ENCODE measurements at regions not wholly inside any gene's neighbourhood (a gene's known extent, or its start where the extent isn't known, plus 50 kb on each side); places are given as distances from the start of the nearest gene placed in this dataset.
A peak's percentile ranks its signal among the peaks of the same experiment; 100 is the strongest.
"Not testable (repeated sequence)": the region's sequence is repeated elsewhere in the genome, so short reads cannot be mapped to it uniquely, and the experiment has no call there.

- DNase-seq (ENCODE audit: low read depth, low spot score); H3K4me3 ChIP-seq (ENCODE audit: low read length): not testable (repeated sequence)
Observed at GRCh38 chr6:147651-148050, 144.6 kb upstream of the DUSP22 start.

- not testable (repeated sequence) for H3K4me3 ChIP-seq (ENCODE audit: low read length)
- peak; percentile 46 for DNase-seq (ENCODE audit: low read depth, low spot score)
Observed at GRCh38 chr6:148051-148984, 144.0 kb upstream of the DUSP22 start.

DNA sequence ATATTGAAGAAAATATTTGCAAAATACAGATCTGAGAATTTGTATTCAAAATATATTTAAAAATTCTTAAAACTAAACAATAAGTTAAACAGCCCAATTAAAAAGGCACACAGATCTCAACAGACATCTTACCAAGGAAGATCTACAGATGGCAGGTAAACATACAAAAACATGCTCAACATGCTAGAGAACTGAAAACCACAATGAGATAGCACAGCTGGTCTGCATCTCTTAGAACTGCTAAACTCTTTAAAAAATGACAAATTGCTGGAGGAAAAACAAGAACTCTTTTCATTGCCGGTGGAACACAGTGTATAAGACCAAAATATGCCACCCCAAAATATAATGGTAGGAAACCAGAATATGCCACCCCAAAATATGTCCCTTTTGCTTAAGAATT is 142.1 kb upstream of the DUSP22 start:
- DNase-seq (ENCODE audit: low read depth, low spot score): peak; percentile 12
- not testable (repeated sequence) for H3K4me3 ChIP-seq (ENCODE audit: low read length)

GRCh38 chr6:152436-152835 is 139.9 kb upstream of the DUSP22 start:
- H3K4me3 ChIP-seq (ENCODE audit: low read length); DNase-seq (ENCODE audit: low read depth, low spot score): not testable (repeated sequence)

DNA sequence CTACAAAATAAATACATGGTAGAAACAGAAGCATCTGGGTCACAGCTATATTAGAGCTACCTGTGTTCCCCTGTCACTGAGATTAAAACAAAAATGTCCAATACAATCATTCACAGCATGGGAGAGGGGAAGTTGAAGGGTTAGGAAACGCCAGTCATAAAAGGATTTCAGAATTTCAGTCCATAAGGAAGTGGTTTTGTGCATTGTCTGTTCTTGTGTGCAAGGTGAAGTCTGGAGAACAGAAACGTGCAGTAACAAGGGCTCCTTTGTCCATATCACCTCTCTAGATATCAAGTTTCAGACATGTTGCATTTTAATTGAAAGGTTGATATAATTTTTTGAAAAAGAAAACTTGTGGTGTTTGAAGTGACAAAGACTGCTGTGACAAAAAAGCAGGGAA is 139.3 kb upstream of the DUSP22 start:
- H3K4me3 ChIP-seq (ENCODE audit: low read length); DNase-seq (ENCODE audit: low read depth, low spot score): not testable (repeated sequence)

- not testable (repeated sequence) for DNase-seq (ENCODE audit: low read depth, low spot score); H3K4me3 ChIP-seq (ENCODE audit: low read length)
Observed at GRCh38 chr6:153867-154266, 138.4 kb upstream of the DUSP22 start.

GRCh38 chr6:154321-155092 is 137.8 kb upstream of the DUSP22 start:
- not testable (repeated sequence) for DNase-seq (ENCODE audit: low read depth, low spot score); H3K4me3 ChIP-seq (ENCODE audit: low read length)

DNA sequence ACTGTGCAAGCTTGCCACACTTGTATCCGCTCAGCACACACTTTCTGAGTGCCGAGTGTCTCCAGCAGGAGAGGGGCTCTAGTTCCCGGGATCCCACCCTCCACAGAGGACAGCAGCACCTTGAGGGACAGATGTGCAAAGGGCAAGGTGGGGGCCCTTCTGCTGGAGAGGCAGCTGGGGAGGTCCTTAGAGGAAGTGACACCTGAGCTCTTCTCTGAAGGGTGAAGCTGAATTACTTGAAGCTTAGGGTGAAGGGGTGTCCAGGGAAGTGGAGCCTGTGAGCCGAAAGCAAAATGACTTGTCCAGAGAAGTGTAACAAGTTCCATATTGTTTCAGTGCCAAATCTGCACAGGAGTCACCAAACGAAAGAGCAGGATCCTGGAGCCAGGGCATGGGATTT is 136.3 kb upstream of the DUSP22 start:
- no peak overlapping the region for H3K4me3 ChIP-seq (ENCODE audit: low read length)
- no peak for DNase-seq (ENCODE audit: low read depth, low spot score)

DNA sequence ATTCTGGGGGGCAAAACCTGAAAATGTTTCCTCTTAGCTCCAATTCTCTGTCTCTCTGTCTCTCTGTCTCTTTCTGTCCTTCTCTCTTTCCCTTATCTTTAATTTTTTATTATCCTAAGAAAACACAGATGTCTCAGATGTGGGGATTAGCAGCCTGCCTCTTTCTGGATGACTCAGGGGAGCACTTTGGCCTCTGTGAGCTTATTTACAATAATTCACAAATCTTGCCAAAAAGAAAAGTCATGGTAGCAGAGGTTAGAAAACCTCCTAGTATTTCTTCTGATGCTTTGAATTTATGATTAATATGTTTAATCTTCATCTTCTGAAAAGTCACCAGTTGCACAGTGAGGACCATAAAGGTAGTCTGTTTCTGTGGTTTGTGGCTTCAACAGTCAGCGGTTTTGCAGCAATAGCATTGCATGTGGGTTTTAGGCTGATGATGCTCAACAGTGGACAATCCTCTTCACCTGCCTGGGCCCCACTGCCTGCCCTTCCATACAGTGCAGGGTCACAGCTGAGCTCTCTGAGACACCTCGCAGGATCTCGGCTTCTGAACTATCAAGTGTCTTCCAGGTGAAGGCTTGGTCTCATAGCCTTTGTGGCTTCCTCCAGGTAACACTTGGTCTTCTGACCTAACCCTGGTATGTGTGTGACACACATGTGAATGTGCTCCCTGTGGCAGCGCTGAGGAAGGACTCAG is 135.7 kb upstream of the DUSP22 start:
- not testable (repeated sequence) for H3K4me3 ChIP-seq (ENCODE audit: low read length); DNase-seq (ENCODE audit: low read depth, low spot score)

GRCh38 chr6:157176-157575 is 135.1 kb upstream of the DUSP22 start:
- H3K4me3 ChIP-seq (ENCODE audit: low read length): not testable (repeated sequence)
- DNase-seq (ENCODE audit: low read depth, low spot score): peak; percentile 7

- DNase-seq (ENCODE audit: low read depth, low spot score): not testable (repeated sequence)
Observed at GRCh38 chr6:161657-162056, 130.6 kb upstream of the DUSP22 start.

GRCh38 chr6:164720-165119 is 127.6 kb upstream of the DUSP22 start:
- no peak overlapping the region for H3K4me3 ChIP-seq (ENCODE audit: low read length)
- DNase-seq (ENCODE audit: low read depth, low spot score): no peak

More at GRCh38 chr6:161657-162056, 130.6 kb upstream of the DUSP22 start:
- not testable (repeated sequence) for H3K4me3 ChIP-seq (ENCODE audit: low read length)

DNA sequence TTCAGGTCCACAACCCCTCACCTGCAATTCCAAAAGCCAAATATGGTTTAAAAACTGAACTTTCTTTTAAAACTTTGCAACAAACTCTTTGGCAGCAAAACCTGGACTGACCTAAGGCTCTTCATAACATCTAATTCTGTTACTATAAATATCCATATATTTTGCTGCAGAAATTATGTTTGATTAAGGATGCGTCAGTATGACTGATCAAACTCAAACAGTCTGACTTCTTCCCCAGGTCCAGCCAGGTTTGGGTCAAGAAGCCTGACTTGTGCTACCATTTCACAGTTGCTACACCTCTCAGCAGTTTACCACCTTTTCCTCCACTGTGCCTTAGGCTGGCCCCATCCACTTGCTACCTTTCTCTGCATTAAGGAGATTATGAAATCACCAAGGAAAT is 127.0 kb upstream of the DUSP22 start:
- no peak for DNase-seq (ENCODE audit: low read depth, low spot score)
- H3K4me3 ChIP-seq (ENCODE audit: low read length): no peak overlapping the region

- no peak for DNase-seq (ENCODE audit: low read depth, low spot score)
- H3K4me3 ChIP-seq (ENCODE audit: low read length): no peak overlapping the region
Observed at GRCh38 chr6:165906-166305, 126.4 kb upstream of the DUSP22 start.

DNA sequence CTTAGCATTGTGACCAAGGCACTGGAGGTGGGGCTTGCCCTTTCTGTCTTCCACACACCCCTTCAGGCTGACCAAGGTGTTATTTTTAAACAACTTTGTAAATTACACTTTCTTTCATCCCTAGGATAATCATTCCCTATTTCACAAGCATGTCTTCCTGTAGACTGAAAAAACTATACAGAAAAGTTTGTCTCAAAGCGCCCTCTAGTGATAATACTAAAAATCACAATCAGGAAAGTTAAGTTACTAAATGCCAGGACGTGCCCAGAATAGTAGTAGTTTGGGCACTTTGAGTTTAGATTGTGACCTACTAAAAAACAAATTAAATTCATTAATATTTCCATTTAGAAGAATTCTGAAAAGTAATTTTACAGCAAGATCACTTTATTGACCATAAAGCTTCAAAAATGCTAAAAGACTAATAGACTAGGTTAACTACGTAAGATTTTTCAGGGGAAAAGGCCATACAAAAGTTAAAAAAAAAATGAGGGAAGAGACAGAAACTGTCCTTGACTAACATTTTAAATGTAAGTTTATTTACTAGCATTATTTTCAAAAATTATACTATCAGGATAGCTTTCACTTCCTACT is 123.3 kb upstream of the DUSP22 start:
- no peak overlapping the region for H3K4me3 ChIP-seq (ENCODE audit: low read length)
- DNase-seq (ENCODE audit: low read depth, low spot score): peak; percentile 45

DNA sequence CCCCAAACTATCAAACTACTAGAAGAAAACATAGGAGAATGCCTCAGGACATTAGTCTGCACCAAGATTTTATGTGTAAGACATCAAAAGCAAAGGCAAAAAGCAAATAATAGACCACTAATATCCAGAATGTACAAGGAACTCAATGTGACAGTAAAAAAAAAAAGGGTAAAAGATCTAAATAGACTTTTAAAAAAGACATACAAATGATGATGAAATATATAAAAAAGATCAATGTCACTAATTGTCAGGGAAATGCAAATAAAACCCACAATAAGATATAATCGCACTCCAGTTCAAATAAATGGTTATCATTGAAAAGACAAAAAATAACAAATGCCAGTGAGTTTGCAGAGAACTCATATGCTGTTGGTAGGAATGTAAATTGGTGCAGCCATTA is 118.3 kb upstream of the DUSP22 start:
- no peak for DNase-seq (ENCODE audit: low read depth, low spot score)

DNA sequence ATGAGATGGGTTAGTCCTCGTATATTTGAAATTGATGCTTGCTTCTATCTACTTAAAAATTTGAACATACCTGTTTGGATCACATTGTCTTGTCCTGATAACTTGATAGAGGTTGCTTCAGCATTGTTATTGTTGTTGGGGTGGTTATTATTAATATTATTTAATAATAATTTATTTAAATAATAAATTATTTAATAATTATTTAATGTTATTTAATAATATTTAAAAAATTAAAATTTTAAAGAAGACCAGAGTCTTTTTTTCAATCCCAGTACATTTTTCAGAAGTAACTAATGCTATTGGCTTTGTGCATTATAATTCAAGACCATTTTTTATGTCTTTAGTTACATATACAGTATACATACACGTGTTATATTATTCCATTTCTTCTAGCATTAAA is 116.6 kb upstream of the DUSP22 start:
- DNase-seq (ENCODE audit: low read depth, low spot score): no peak

More for the DNA sequence above, 118.3 kb upstream of the DUSP22 start:
- no peak overlapping the region for H3K4me3 ChIP-seq (ENCODE audit: low read length)

DNA sequence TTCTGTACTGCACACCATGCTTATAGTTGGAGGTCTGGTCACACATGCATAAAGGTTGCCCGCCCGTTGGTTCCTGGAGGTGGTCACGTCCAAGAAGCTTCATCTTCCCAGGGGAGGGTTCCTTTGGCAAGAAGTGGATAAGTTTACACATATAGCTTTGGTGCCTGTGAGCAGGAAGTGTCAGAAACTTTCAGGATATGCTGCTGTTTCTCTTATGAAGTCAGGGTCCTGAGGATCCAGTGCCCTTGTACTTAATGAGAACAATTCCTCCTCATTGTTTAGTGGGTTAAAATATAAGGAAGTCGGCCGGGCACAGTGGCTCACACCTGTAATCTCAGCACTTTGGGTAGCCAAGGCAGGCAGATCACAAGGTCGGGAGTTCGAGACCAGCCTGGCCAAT is 115.5 kb upstream of the DUSP22 start:
- no peak for DNase-seq (ENCODE audit: low read depth, low spot score)
- H3K4me3 ChIP-seq (ENCODE audit: low read length): no peak overlapping the region

More for the DNA sequence above, 116.6 kb upstream of the DUSP22 start:
- no peak overlapping the region for H3K4me3 ChIP-seq (ENCODE audit: low read length)

- H3K4me3 ChIP-seq (ENCODE audit: low read length): no peak overlapping the region
- no peak for DNase-seq (ENCODE audit: low read depth, low spot score)
Observed at GRCh38 chr6:178119-178518, 114.2 kb upstream of the DUSP22 start.
